Fibroblast of lung (primary cell): ENCODE measurements at regions not wholly inside any gene's neighbourhood (a gene's known extent, or its start where the extent isn't known, plus 50 kb on each side); places are given as distances from the start of the nearest gene placed in this dataset.

ENCODE experiments used
- DNase-seq, 2 donors: peaks; one replicate each; pipeline versions ENCODE4 v3.0.0 to v3.0.0-alpha.2; 2010; ENCODE audit warnings: low read depth in 2 of 2
- H2AFZ ChIP-seq: 2 replicates; pipeline ENCODE4 v1.5.1; 2012; ENCODE audit warnings: low read length, control low read depth, inconsistent platforms
- H3K27ac ChIP-seq: 2 replicates; pipeline ENCODE4 v1.5.1; 2011; ENCODE audit warnings: low read length, control low read depth; ENCODE audit not compliant: insufficient read depth
- H3K27me3 ChIP-seq: 2 replicates; pipeline ENCODE4 v1.5.1; 2011; ENCODE audit warnings: mild to moderate bottlenecking, low read length; ENCODE audit not compliant: control insufficient read depth, insufficient read depth
- H3K36me3 ChIP-seq: 2 replicates; pipeline ENCODE4 v1.5.1; 2011; ENCODE audit warnings: low read length; ENCODE audit not compliant: control insufficient read depth, insufficient read depth
- H3K4me1 ChIP-seq: 2 replicates; pipeline ENCODE4 v1.5.1; 2011; ENCODE audit warnings: low read length; ENCODE audit not compliant: control insufficient read depth, insufficient read depth; ENCODE audit errors: extremely low read depth
- H3K4me2 ChIP-seq: 2 replicates; pipeline ENCODE4 v1.5.1; 2011; ENCODE audit warnings: low read length, control low read depth; ENCODE audit not compliant: insufficient read depth; ENCODE audit errors: extremely low read depth
- H3K4me3 ChIP-seq, 4 experiments: fragments of 200-600 bp in 1 of 4; sonication (generic) in 1 of 4; replicated peaks in 1 of 4; 2 replicates each; pipeline ENCODE4 v1.5.1; 2011 to 2016; ENCODE audit warnings: low read length in 4 of 4, low read depth in 3 of 4, mild to moderate bottlenecking in 3 of 4, control low read depth in 2 of 4, inconsistent platforms in 1 of 4, mixed read lengths in 1 of 4; ENCODE audit not compliant: insufficient read depth in 1 of 4; ENCODE audit errors: control extremely low read depth in 1 of 4
- H3K79me2 ChIP-seq: 2 replicates; pipeline ENCODE4 v1.5.1; 2012; ENCODE audit warnings: mild to moderate bottlenecking, low read length, inconsistent platforms; ENCODE audit not compliant: control insufficient read depth, insufficient read depth
- H3K9ac ChIP-seq: 2 replicates; pipeline ENCODE4 v1.5.1; 2011; ENCODE audit warnings: mild to moderate bottlenecking, low read length, control low read depth; ENCODE audit not compliant: insufficient read depth
- H3K9me3 ChIP-seq: 2 replicates; pipeline ENCODE4 v1.5.1; 2012; ENCODE audit warnings: low read depth, low read length; ENCODE audit not compliant: control insufficient read depth, insufficient read depth
- H4K20me1 ChIP-seq: 2 replicates; pipeline ENCODE4 v1.5.1; 2011; ENCODE audit warnings: low read length; ENCODE audit not compliant: control insufficient read depth, insufficient read depth; ENCODE audit errors: extremely low read depth
- CTCF ChIP-seq, 2 donors: IDR thresholded peaks in 1 of 2; conservative IDR thresholded peaks in 1 of 2; 1 replicate in 1 of 2; 2 replicates in 1 of 2; pipeline ENCODE4 v1.5.1; 2011 to 2012; ENCODE audit warnings: low read length in 2 of 2, control low read depth in 1 of 2, inconsistent platforms in 1 of 2, low read depth in 1 of 2, mild to moderate bottlenecking in 1 of 2
- EZH2 ChIP-seq: IDR thresholded peaks from 2 replicates; pipeline ENCODE4 v1.5.1; 2012; ENCODE audit warnings: low read length, control low read depth, mild to moderate bottlenecking; ENCODE audit errors: missing control alignments

- no peak overlapping the region for H3K9ac ChIP-seq
- TF ChIP-seq EZH2 (no peak), CTCF (conservative IDR thresholded peaks at IDR 0.05 in 1 of 2, IDR thresholded peaks at IDR 0.05 in 1 of 2; ENCODE audit: low read depth in 1 of 2, low read length in 2 of 2) (no peak)
- DNase-seq: peak in 1 of 2 donors; percentile 79
These were observed 68.4 kb upstream of the NRBF2 start for GRCh38 chr10:63064706-63065105.

GRCh38 chr10:63058236-63058635, 74.9 kb upstream of the NRBF2 start:
- Histone ChIP-seq H3K36me3 (no peaks in the 10 kb centered on the region), H3K4me2 (no peak overlapping the region), H3K4me1 (no peaks in the 10 kb centered on the region), H3K27me3 (no peaks in the 10 kb centered on the region), H3K79me2 (no peaks in the 10 kb centered on the region), H3K9ac (no peak overlapping the region), H4K20me1 (no peaks in the 10 kb centered on the region), H3K9me3 (no peaks in the 10 kb centered on the region), H3K27ac (no peak overlapping the region), H3K4me3 (no peak overlapping the region), H2AFZ (no peak overlapping the region)
- TF ChIP-seq EZH2: no peak
- no peak for TF ChIP-seq CTCF (conservative IDR thresholded peaks at IDR 0.05 in 1 of 2, IDR thresholded peaks at IDR 0.05 in 1 of 2; ENCODE audit: low read depth in 1 of 2, low read length in 2 of 2)
- no peak for DNase-seq

More at GRCh38 chr10:63064706-63065105, 68.4 kb upstream of the NRBF2 start:
- Histone ChIP-seq H2AFZ (no peak overlapping the region), H3K27ac (no peak overlapping the region), H3K36me3 (no peaks in the 10 kb centered on the region), H3K4me3 (no peak overlapping the region), H3K27me3 (no peaks in the 10 kb centered on the region), H3K9me3 (no peaks in the 10 kb centered on the region), H4K20me1 (no peaks in the 10 kb centered on the region), H3K4me1 (no peaks in the 10 kb centered on the region), H3K79me2 (no peaks in the 10 kb centered on the region), H3K4me2 (no peak overlapping the region)

- Histone ChIP-seq H3K4me2 (no peak overlapping the region), H2AFZ (no peak overlapping the region), H3K9me3 (no peaks in the 10 kb centered on the region), H3K27me3 (no peaks in the 10 kb centered on the region), H3K9ac (no peak overlapping the region), H3K4me3 (no peak overlapping the region), H3K4me1 (no peaks in the 10 kb centered on the region), H3K79me2 (no peaks in the 10 kb centered on the region), H4K20me1 (no peaks in the 10 kb centered on the region), H3K27ac (no peak overlapping the region), H3K36me3 (no peaks in the 10 kb centered on the region)
- TF ChIP-seq EZH2 (no peak), CTCF (conservative IDR thresholded peaks at IDR 0.05 in 1 of 2, IDR thresholded peaks at IDR 0.05 in 1 of 2; ENCODE audit: low read depth in 1 of 2, low read length in 2 of 2) (no peak)
- no peak for DNase-seq
These were observed 75.6 kb upstream of the NRBF2 start for GRCh38 chr10:63057509-63057908.
